Activated naive CD4-positive, alpha-beta T cell treated with anti-CD3 and anti-CD28 coated beads, Interleukin-2, amount 50 U/mL, for 24 hours (primary cell): ENCODE measurements at regions not wholly inside any gene's neighbourhood (a gene's known extent, or its start where the extent isn't known, plus 50 kb on each side); places are given as distances from the start of the nearest gene placed in this dataset.
"Not testable (repeated sequence)": the region's sequence is repeated elsewhere in the genome, so short reads cannot be mapped to it uniquely, and the experiment has no call there.

ENCODE experiments used
- H3K27ac Mint-ChIP-seq: one replicate; pipeline ENCODE4 v1.8.0; 2021; ENCODE audit warnings: mild to moderate bottlenecking, mixed read lengths
- H3K27me3 Mint-ChIP-seq: one replicate; pipeline ENCODE4 v1.8.0; 2021; ENCODE audit warnings: mixed read lengths
- H3K36me3 Mint-ChIP-seq: one replicate; pipeline ENCODE4 v1.8.0; 2021; ENCODE audit warnings: mixed read lengths
- H3K4me1 Mint-ChIP-seq: one replicate; pipeline ENCODE4 v1.8.0; 2021; ENCODE audit warnings: mixed read lengths
- H3K4me3 Mint-ChIP-seq: one replicate; pipeline ENCODE4 v1.8.0; 2021; ENCODE audit warnings: mild to moderate bottlenecking, mixed read lengths
- H3K9me3 Mint-ChIP-seq: one replicate; pipeline ENCODE4 v1.8.0; 2021; ENCODE audit warnings: mixed read lengths

GRCh38 chr4:148674876-148675275 lies 232.7 kb upstream of the NR3C2 start:
- Mint-ChIP-seq H3K27ac (no peak overlapping the region), H3K27me3 (no peaks in the 10 kb centered on the region), H3K4me1 (no peaks in the 10 kb centered on the region), H3K9me3 (no peaks in the 10 kb centered on the region), H3K36me3 (no peaks in the 10 kb centered on the region), H3K4me3 (no peak overlapping the region)

DNA sequence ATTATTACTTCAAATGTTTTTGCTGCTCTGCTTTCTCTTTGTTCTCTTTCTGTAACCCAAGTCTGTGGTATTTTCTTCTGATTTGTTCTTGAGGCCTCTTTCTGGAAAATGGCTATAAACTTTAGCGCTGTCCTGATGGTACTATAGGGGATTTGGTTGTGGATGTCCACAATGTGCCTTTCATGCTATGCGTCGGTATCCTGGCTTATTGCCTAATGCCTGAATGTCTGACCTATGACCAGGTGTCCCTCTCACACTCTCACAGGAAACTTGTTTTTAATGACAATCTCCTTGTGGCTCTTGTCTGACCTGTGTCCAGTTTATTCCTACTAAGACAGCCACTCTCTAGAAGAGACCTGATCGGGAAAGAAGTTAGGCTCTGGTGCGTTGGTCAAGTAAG lies 222.4 kb upstream of the NR3C2 start:
- H3K4me1 Mint-ChIP-seq, result no peaks in the 10 kb centered on the region
- H3K36me3 Mint-ChIP-seq, result peaks cover 5% of the 10 kb centered on the region
- H3K27me3 Mint-ChIP-seq, result no peaks in the 10 kb centered on the region
- H3K9me3 Mint-ChIP-seq, result peaks cover 8% of the 10 kb centered on the region
- H3K4me3 Mint-ChIP-seq, result no peak overlapping the region
- no peak overlapping the region for H3K27ac Mint-ChIP-seq

- H3K27me3 Mint-ChIP-seq, result no peaks in the 10 kb centered on the region
- H3K27ac Mint-ChIP-seq, result no peak overlapping the region
- H3K9me3 Mint-ChIP-seq, result no peaks in the 10 kb centered on the region
- peaks cover 5% of the 10 kb centered on the region for H3K4me1 Mint-ChIP-seq
- H3K36me3 Mint-ChIP-seq, result no peaks in the 10 kb centered on the region
- no peak overlapping the region for H3K4me3 Mint-ChIP-seq
These were observed 211.9 kb upstream of the NR3C2 start for GRCh38 chr4:148654131-148654530.

DNA sequence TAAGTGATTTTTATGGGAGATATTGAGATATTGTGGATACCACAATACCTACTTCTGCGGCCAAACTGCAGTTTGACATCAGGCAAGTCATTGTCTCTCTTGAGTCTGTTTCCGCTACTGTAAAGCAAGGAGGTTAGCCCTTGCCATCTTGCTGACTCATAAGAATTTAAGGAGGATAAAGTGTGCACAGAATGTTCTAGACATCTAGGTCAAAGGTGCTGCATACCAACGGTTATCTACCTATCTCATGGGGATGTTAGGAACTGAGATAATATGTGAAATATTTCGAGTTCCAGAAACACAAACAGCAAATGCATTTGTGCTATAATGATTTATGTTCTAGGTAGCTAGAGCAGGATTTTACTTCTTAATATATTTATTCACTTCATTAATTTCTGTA lies 211.5 kb upstream of the NR3C2 start:
- H3K27me3 Mint-ChIP-seq, result no peaks in the 10 kb centered on the region
- H3K9me3 Mint-ChIP-seq, result no peaks in the 10 kb centered on the region
- H3K27ac Mint-ChIP-seq, result no peak overlapping the region
- H3K4me1 Mint-ChIP-seq, result peaks cover 5% of the 10 kb centered on the region
- no peak overlapping the region for H3K4me3 Mint-ChIP-seq
- no peaks in the 10 kb centered on the region for H3K36me3 Mint-ChIP-seq

DNA sequence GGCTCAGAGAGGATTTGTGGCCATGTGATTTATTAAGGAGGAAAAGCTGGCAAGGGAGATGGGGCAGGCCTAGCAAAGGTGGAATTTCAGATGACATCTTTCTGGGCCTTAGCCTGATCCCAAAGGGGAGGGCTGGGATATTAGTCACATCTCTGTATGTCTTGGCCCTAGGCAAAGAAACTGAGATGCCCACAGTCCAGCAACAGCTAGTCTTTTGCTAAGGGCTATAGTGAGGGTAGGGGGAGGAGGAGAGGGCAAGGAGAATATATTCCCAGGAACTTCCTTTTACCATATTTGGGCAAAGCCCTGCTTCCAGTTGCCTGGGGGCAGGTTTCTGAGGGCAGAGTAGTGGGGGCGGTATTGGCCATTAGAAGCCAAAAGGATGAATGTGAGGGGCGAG lies 209.8 kb upstream of the NR3C2 start:
- no peak overlapping the region for H3K4me3 Mint-ChIP-seq
- no peaks in the 10 kb centered on the region for H3K27me3 Mint-ChIP-seq
- no peaks in the 10 kb centered on the region for H3K4me1 Mint-ChIP-seq
- H3K27ac Mint-ChIP-seq, result no peak overlapping the region
- H3K9me3 Mint-ChIP-seq, result no peaks in the 10 kb centered on the region
- H3K36me3 Mint-ChIP-seq, result no peaks in the 10 kb centered on the region

DNA sequence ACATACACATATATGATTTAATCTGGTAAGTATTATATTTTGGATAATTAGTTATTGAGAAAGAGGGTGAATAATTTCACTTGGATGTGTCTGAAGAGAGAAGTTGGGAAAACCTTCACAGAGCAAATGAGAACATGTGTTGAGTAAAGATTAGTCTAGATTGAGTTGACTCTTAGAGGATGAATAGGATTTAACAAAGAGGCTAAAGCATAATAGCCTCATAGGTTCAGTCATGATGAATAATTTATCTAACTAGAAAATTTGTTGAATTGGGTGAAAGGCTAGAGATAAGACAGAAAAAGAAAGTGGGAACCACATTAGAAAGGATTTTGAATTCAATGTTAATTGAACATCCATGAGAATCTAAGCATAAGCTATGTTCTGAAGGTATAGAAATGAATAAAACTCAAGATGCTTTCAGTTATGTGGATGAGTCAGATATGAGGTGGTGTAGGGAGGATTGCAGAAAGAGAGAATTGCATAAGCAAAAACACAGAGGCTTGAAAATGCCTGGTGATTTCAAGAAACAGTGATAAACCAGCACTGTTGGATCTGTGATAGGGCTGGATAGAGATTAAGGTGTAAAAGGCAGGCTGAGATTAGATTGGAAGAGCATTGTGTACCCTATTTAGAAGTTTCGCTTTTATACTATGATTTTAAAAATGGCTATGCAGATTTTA lies 207.6 kb upstream of the NR3C2 start:
- Mint-ChIP-seq H3K27me3 (no peaks in the 10 kb centered on the region), H3K4me3 (no peak overlapping the region), H3K9me3 (no peaks in the 10 kb centered on the region), H3K36me3 (no peaks in the 10 kb centered on the region), H3K4me1 (no peaks in the 10 kb centered on the region), H3K27ac (no peak overlapping the region)

DNA sequence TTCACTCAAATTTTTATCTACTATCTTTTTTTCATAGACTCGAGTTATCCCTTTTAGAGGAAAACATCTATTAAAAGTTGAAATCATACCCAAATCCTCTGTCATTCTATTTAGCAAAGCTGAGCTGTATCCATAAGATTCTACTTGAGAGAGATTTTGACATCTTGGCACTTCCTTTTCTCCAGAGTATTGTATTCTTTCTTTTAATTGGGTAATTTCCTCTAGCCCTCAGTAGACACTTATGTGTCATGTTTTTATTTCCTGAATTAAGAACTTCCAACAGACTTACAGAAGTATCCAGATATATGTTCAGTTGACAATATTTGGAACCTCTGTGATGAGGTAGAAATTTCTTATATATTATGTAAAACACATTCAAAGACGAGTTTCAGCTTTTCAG lies 201.6 kb upstream of the NR3C2 start:
- no peak overlapping the region for H3K4me3 Mint-ChIP-seq
- peaks cover 2% of the 10 kb centered on the region for H3K36me3 Mint-ChIP-seq
- H3K27me3 Mint-ChIP-seq, result no peaks in the 10 kb centered on the region
- no peaks in the 10 kb centered on the region for H3K4me1 Mint-ChIP-seq
- peaks cover 5% of the 10 kb centered on the region for H3K9me3 Mint-ChIP-seq
- no peak overlapping the region for H3K27ac Mint-ChIP-seq

DNA sequence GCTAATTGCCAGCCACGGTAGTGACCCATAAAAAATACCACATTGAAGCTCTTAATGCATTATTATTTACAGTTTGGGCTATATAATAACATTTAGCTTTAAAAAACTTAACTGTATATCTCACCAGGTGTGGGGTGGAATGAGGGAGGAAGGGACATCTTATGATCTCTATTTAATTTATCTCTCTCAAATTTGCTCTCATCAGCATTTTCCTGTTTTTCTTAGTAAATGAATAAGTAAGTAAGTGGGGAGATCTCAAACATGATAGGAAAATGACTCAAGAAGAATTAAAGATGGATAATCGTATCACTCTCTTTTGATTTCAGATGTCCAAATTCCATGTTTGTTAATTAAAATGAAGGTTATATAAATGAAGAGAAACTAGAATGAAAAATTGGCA lies 200.7 kb upstream of the NR3C2 start:
- H3K27ac Mint-ChIP-seq, result no peak overlapping the region
- peaks cover 2% of the 10 kb centered on the region for H3K36me3 Mint-ChIP-seq
- no peak overlapping the region for H3K4me3 Mint-ChIP-seq
- peaks cover 5% of the 10 kb centered on the region for H3K9me3 Mint-ChIP-seq
- H3K27me3 Mint-ChIP-seq, result no peaks in the 10 kb centered on the region
- no peaks in the 10 kb centered on the region for H3K4me1 Mint-ChIP-seq

- not testable (repeated sequence) for H3K27me3 Mint-ChIP-seq, H3K4me3 Mint-ChIP-seq, H3K36me3 Mint-ChIP-seq, H3K4me1 Mint-ChIP-seq, H3K27ac Mint-ChIP-seq
- H3K9me3 Mint-ChIP-seq, result peaks cover 16% of the 10 kb centered on the region
These were observed 195.9 kb upstream of the NR3C2 start for GRCh38 chr4:148638079-148638478.

GRCh38 chr4:148637453-148637852 lies 195.2 kb upstream of the NR3C2 start:
- not testable (repeated sequence) for H3K27ac Mint-ChIP-seq, H3K27me3 Mint-ChIP-seq

GRCh38 chr4:148634476-148634875 lies 192.3 kb upstream of the NR3C2 start:
- H3K9me3 Mint-ChIP-seq, result peaks cover 16% of the 10 kb centered on the region
- peaks cover 3% of the 10 kb centered on the region for H3K36me3 Mint-ChIP-seq
- H3K4me3 Mint-ChIP-seq, result no peak overlapping the region
- no peaks in the 10 kb centered on the region for H3K4me1 Mint-ChIP-seq
- no peaks in the 10 kb centered on the region for H3K27me3 Mint-ChIP-seq
- H3K27ac Mint-ChIP-seq, result no peak overlapping the region

More at GRCh38 chr4:148637453-148637852, 195.2 kb upstream of the NR3C2 start:
- H3K4me1 Mint-ChIP-seq, H3K36me3 Mint-ChIP-seq, H3K4me3 Mint-ChIP-seq: not testable (repeated sequence)
- H3K9me3 Mint-ChIP-seq, result peaks cover 16% of the 10 kb centered on the region

DNA sequence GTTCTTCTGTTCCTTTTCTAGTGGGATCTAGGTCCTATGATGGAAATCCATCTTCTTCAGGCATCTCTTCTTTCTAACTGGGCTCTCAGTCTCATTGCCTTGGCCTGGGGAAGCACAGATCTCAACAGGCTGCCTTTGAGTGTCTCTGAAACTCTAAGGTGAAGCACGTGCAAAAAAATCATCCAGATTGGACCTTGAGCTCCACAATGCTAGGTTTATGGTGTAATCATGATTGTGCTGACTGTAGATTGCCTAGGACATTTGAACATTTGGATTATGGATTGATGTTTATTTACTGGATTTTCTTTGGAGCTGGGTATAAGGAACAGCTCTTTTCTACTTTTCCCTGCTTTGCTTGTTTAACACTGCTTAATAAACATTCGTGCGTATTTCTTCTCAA lies 191.5 kb upstream of the NR3C2 start:
- peaks cover 12% of the 10 kb centered on the region for H3K9me3 Mint-ChIP-seq
- no peaks in the 10 kb centered on the region for H3K27me3 Mint-ChIP-seq
- peaks cover 2% of the 10 kb centered on the region for H3K36me3 Mint-ChIP-seq
- no peak overlapping the region for H3K4me3 Mint-ChIP-seq
- no peak overlapping the region for H3K27ac Mint-ChIP-seq
- no peaks in the 10 kb centered on the region for H3K4me1 Mint-ChIP-seq

- H3K4me3 Mint-ChIP-seq, result no peak overlapping the region
- no peaks in the 10 kb centered on the region for H3K4me1 Mint-ChIP-seq
- peaks cover 12% of the 10 kb centered on the region for H3K9me3 Mint-ChIP-seq
- H3K36me3 Mint-ChIP-seq, result peaks cover 2% of the 10 kb centered on the region
- no peak overlapping the region for H3K27ac Mint-ChIP-seq
- H3K27me3 Mint-ChIP-seq, result no peaks in the 10 kb centered on the region
These were observed 190.3 kb upstream of the NR3C2 start for GRCh38 chr4:148632476-148632875.

GRCh38 chr4:148630051-148630450 lies 187.8 kb upstream of the NR3C2 start:
- no peaks in the 10 kb centered on the region for H3K9me3 Mint-ChIP-seq
- peaks cover 1% of the 10 kb centered on the region for H3K36me3 Mint-ChIP-seq
- H3K27me3 Mint-ChIP-seq, result no peaks in the 10 kb centered on the region

DNA sequence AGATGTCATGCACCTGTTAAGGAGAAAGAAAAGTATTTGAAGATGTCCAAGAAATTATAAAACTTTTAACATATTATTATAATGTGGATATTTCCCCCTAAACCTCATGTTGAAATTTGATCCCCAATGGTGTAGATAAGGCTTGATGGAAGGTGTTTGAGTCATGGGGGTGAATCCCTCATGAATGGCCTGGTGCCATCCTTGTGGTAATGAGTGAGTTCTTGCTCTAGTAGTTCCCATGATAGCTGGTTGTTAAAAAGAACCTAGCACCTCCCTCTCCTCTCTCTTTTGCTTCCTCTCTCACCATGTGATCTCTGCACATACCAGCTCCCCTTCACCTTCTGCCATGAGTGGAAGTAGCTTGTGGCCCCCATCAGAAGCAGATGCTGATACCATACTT lies 176.6 kb upstream of the NR3C2 start:
- Mint-ChIP-seq H3K36me3 (peaks cover 17% of the 10 kb centered on the region), H3K4me3 (no peak overlapping the region), H3K27me3 (no peaks in the 10 kb centered on the region), H3K4me1 (no peaks in the 10 kb centered on the region), H3K9me3 (peaks cover 45% of the 10 kb centered on the region), H3K27ac (no peak overlapping the region)

More at GRCh38 chr4:148630051-148630450, 187.8 kb upstream of the NR3C2 start:
- no peak overlapping the region for H3K4me3 Mint-ChIP-seq
- H3K4me1 Mint-ChIP-seq, result no peaks in the 10 kb centered on the region
- no peak overlapping the region for H3K27ac Mint-ChIP-seq

DNA sequence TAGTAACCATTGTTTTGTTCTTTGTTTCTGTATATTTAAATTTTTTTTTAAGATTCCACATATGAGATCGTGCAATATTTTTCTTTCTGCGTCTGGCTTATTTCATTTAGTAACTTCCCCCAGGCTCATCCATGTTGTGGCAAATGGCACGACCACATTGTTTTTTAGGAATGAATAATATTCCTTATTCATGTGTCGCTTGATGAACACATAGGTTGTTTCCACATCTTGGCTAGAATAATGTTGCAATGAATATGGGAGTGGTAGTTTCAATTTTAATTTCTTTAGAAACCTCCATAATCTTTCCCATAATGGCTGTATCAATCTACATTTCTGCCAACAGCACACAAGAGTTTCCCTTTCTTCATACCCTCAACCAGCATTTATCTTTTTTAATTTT lies 166.8 kb upstream of the NR3C2 start:
- H3K27me3 Mint-ChIP-seq, result no peaks in the 10 kb centered on the region
- H3K36me3 Mint-ChIP-seq, result peaks cover 3% of the 10 kb centered on the region
- H3K9me3 Mint-ChIP-seq, result peaks cover 9% of the 10 kb centered on the region

More for the DNA sequence above, 166.8 kb upstream of the NR3C2 start:
- H3K4me1 Mint-ChIP-seq, result no peaks in the 10 kb centered on the region
- no peak overlapping the region for H3K4me3 Mint-ChIP-seq
- no peak overlapping the region for H3K27ac Mint-ChIP-seq
